HG03565 (cell line): ENCODE measurements at regions not wholly inside any gene's neighbourhood (a gene's known extent, or its start where the extent isn't known, plus 50 kb on each side); places are given as distances from the start of the nearest gene placed in this dataset.
"Not testable (repeated sequence)": the region's sequence is repeated elsewhere in the genome, so short reads cannot be mapped to it uniquely, and the experiment has no call there.

Experiments used
- ATAC-seq: cut with Tn5 transposase; IDR thresholded peaks from one replicate; pipeline ENCODE4 v1.9.1; 2021; ENCODE audit warnings: mild to moderate bottlenecking, moderate library complexity; ENCODE audit not compliant: unreplicated experiment

DNA sequence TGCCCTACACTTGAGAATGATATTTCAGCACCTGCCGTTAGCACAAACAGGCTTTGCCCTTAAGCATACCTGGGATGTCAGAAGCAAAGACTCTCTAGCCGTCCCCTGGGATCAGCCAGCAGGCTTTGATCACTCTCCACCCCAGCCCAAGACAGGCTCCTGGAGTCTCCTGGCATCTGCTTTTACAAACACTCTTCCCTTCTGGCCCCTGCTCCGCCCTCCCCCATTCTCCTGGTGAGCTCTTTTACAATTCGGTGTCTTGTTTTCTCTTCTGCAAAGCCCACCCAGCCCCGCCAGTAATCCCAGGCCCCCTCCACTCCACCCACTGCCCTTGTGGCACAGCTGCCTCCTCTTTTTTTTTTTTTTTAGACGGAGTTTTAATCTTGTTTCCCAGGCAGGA is 50.4 kb downstream of the KATNIP start:
- no peak for ATAC-seq

DNA sequence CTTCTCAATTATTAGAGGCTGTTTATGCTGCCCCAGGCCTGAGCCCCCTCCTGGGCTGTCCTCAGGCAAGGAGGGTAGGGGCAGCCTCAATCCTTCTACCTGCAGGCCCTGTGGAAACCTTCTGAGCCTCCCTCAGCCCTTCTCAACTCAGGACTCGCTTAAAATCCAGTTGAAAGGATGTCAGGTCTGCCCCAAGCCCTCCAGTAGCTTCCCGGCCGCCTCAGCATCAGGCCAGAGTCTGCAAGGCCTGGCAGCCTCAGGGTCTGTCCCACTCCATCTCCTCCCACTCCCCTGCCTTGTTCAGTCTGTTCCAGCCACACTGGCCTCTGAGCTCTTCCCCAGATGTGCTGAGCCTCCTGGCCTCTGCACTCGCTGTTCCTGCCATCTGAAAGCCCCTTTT is 52.2 kb downstream of the KATNIP start:
- no peak for ATAC-seq

DNA sequence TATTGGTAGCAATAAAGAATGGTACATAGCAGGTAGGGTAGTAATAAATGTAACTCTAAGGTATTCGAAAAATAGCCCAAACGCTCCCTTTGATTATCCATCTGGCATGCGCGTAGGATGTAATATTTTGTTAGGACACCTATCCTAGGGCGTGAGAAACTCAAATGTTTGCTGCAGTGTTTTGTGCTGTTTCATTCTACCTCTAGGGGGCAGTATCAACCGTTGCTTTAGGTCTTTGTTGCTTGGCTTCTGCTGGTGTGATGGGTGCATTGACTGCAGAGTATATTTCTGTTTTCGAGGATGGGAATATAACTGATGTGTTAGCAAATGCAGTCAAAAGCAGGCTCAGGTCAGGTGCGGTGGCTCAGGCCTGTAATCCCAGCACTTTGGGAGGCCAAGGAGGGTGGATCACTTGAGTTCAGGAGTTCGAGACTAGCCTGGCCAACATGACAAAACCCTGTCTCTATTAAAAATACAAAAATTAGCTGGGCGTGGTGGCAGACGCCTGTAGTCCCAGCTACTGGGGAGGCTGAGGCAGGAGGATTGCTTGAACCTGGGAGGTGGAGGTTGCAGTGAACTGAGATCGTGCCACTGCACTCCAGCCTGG is 55.7 kb downstream of the KATNIP start:
- not testable (repeated sequence) for ATAC-seq

DNA sequence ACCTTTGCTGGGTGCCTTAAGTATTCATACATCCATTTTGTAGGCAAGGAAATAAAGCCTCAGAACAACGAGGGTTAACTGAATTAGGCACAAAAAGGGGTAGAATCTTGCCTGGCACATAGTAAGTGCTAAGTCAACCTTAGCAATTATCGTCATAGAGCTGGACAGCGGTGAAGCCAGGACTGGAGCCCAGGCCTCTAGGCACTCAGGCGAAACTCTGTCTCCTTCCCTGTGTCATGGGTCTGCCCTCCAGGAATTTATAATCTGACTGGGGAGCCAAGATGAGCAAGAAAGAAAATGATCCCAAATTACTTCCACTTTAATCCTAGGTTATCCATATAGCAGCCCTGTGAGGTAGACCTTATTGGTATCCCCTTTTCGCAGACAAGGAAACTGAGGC is 61.4 kb downstream of the KATNIP start:
- ATAC-seq, result no peak

DNA sequence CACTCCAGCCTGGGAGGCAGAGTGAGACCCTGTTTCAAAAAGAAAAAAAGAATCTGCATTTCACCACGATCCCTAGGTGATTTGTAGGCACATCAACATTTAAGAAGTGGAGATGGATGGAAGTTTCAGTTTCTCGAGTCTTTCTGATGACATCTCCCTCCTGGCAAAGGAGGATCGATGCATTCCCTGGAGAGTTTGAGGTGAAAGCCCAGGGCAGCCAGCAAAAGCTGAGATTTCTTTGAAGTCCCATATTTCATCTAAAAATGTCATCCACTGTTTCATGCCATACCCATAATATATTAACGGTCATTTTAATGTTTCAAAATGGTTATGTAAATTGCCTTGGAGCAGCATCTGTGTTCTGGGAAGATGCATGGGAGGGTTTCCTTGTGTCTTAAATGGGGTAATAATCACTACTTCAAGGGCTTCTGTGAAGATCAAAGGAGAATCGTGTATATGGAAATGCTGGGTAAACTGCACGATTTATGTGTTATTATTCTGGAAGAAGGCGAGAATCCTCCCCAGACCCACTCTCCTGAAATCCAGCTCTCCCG is 63.4 kb downstream of the KATNIP start:
- no peak for ATAC-seq

DNA sequence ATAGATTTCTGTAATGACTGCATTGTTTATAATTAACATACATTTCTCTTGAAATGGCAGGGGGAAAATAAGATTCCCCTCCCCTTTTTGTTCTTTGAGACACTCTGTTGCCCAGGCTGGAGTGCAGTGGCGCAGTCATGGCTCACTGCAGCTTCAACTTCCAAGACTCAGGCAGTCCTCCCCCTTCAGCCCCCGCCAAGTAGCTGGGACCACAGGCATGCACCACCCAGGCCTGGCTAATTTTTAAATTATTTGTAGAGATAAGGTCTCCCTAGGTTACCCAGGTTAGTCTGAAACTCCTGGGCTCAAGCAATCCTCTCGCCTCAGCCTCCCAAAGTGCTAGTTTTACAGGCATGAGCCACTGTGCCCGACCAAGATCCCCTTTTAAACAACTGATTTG is 67.7 kb downstream of the KATNIP start:
- ATAC-seq, result no peak

DNA sequence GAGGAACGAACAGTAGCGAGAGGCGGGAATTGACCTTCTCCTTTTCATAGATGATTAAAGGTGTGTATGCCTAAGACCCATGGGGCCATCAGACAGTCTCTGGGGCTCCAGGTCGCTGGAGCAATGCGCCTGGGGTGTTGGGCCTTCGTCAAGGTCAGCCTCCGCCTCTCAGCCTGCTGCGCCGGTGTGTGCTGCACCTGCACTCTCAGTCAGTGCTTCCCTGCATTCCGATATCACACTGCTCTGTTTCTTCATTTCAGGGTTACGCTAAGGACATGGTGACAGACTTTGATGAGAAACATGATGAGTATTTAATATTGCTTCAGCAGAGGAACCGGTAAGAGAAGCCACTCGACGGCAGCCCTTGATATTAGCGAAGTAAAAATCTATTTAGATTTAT is 68.2 kb downstream of the KATNIP start:
- no peak for ATAC-seq

DNA sequence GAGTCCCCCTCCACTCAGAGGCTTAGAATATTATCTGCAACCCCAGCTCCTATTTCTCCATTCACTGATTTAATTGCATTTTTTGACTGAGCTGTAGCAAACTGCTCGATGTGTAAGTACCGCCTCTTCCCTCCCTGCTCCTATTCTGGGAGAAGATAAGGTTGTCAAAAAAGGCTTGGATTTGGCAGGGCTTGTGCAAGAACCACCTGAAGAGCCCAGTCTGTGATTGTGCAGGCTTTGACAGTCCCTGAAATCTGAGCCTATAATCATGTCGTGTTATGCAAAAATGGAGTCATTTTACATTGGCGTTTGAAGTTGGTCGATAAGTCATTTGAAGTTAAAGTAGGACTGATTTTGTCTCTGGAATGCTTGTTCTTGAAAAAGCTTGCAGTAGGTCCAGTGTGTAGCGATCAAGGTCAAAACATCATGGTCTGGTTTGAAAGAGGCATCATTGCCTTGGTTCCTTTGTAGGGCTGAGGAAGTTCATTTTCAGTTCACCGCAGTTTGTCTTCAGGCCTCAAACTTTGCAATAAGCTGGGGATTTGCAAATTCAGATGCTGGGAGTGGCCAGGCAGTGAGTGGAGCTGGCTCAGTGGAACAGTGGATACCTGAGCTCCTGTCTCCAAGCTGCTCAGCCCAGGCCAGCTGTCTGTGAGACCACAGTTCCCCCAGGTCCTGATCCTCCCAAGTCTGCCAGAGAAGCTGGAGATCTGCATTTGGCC is 68.8 kb downstream of the KATNIP start:
- no peak for ATAC-seq

DNA sequence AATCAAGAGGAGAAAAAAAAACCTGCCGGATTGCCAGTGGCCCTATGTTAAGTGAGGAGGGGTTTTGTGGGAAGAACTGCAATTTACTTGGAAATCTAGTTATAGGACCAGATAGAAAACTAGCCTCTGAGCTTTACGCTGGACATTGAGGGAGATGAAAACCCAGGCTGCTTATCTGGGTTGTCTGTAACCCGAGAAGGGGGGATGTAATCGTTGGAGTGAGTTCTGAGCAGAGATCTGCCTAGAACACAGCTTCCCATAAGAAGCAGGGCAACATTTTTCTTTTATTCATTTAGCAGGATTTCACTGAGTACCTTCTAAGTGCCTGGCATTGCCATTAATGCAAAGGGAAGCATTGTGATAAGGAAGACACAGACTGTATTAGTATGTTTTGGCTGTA is 70.6 kb downstream of the KATNIP start:
- no peak for ATAC-seq

DNA sequence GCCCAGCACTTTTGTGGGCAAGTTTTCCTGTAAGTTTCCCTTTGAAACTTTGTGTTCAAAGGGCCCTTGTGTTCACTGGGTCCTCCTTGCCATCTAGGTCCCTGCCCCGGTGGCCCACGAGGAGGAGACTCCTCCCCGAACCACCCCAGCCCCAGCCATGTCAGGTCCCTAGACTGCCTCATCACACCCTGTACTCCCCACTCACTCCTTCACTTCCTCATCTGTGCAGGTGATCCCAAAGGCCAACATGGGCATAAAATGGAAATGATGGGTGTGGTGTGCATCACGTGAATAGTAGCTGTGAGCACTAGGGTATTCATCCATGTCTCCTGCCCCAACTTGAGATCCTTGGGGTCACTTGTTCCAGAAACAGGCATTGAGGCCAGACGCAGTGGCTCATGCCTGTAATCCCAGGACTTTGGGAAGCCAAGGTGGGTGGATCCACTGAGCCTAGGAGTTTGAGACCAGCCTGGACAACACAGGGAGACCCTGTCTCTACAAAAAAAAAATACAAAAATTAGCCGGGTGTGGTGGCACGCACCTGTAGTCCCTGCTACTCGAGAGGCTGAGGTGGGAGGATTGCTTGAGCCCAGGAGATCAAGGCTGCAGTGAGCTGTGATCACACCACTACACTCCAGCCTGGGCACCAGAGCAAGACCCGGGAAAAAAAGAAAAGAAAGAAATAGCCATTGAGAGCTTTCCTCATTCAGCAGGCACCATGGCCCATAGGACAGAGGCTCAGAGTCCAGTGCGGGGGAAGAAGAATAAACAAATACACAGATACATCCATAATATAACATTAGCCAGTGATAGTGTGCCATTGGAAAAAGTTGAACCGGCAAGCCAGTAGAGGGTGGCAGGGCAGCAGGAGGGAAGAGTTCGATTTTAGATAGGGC is 74.5 kb downstream of the KATNIP start:
- ATAC-seq, result no peak

DNA sequence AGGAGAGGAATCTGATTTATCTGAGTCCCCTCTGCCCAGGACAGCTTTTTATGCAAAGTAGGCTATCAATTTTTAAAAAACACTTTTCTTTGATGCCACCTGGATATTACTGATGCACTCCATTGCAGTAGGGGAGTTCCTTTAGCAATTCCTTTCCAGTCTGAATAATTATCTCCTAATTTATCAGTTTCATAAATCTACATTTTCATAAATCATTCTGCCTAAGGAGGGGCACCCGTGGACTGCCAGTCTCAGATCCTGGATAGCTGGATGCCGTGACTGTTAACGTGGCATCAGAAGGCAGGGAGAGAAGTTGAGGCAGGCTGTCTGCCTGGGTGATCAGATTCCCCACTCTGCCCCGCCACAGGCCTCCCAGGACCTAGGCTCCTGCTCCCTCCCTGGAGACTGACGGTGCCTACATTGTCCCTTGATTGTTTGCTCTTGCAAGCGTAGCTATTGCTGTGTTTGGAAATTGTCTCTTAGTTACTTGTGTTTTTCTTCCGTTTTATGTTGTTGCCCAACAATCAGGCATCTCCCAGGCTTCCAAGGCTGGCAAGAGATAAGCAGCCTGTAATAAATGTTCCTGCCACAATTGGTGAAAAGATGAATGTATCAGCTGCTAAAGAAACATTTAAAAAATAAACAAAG is 75.2 kb downstream of the KATNIP start:
- ATAC-seq, result no peak

DNA sequence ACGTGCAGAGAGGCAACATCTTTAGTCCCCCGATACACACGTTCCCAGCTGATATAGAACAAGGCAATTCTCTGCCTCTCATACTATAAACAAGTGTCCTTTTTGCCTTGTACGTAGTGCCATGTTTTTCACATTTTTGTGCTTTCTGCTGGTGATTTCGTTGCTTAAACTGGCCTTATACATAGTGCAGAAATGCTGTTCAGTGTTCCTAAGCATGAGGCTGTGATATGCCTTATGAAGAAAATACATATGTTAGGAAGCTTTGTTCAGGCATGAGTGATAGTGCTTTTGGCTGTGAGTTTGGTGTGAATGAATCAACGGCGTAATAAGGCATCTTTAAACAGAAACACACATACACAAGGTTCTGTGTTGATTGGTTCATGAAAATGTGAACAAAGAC is 77.2 kb downstream of the KATNIP start:
- ATAC-seq, result no peak

DNA sequence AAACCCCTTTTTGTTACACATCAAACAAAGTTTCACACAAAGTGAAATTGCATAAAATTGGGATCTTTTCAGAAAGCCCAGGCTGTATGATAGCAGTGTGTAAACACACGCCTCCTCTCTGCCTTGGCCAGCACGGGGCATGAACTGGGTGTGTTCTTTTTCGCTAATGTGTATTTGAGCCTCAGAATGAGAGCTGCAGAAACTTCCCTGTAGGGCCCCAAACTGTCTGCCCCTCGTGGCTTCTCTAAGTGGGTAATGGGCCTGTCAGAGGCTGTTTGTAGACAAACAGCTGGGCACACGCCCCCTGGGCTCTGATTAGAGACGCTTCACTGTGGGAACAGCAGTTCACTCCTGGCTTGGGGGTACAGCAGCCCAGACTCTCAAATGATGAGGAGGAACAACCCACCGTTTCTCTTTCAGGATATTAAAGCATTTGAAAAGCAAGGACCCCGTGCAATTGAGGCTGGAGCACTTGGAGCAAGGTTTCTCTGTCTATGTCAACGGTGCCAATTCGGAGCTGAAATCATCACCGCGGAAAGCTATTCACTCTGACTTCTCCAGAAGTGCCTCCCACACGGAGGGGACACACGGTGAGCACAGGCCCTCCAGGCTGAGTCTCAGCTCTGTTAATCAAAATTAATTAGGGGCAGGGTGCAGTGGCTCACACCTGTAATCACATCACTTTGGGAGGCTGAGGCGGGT is 78.4 kb downstream of the KATNIP start:
- no peak for ATAC-seq

DNA sequence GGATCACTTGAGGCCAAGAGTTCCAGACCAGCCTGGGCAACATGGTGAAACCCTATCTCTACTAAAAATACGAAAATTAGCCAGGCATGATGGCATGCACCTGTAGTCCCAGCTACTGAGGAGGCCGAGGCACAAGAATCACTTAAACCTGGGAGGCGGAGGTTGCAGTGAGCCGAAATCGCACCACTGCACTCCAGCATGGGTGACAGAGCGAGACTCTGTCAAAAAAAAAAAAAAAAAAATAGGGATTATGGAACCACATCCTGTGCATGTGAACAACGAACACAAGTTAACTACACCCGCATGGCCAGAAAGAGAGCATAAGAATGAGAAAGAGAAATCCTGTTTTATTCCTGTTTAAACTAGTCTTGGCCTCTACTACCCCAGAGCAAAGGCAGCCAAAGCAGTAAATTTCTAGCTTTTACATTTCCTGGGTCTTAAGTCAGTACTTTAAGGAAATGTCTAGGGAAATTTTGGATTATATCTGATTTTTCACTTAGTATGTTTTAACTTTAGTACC is 79.1 kb downstream of the KATNIP start:
- not testable (repeated sequence) for ATAC-seq

DNA sequence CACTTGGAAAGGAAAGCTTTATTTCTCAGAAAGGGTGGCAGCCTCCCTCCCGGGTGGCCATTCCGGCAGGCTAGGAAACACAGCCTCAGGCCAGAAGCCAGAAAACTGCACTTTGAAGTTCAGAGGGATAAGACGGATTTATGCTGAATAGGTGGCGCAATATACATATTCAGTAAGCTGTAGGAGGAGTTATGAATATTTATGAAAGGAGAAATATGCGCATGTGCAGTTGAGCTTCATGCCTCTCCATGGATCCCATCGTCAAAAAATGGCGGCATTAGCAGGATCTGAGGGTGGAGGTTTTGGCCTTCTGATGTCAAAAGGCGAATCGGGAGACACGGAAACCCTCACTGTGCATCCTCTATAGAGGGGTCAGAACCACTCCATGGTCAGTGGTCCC is 82.3 kb downstream of the KATNIP start:
- no peak for ATAC-seq

DNA sequence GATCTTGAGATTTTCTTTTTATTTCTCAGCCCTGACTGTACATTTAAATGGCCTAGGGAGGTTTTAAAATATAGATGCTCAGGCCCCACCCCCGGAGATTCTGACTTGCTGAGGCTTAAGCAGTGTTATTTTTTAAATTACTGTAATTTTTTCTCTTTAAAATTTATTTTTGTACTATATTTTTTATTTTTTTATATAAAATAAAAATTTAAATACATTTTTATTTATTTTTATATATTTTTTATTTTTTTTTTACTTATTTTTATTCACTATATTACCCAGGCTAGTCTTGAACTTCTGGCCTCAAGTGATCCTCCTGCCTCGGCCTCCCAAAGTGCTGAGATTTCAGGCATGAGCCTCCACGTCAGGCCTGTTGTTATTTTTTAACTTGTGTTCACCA is 83.3 kb downstream of the KATNIP start:
- ATAC-seq, result no peak

DNA sequence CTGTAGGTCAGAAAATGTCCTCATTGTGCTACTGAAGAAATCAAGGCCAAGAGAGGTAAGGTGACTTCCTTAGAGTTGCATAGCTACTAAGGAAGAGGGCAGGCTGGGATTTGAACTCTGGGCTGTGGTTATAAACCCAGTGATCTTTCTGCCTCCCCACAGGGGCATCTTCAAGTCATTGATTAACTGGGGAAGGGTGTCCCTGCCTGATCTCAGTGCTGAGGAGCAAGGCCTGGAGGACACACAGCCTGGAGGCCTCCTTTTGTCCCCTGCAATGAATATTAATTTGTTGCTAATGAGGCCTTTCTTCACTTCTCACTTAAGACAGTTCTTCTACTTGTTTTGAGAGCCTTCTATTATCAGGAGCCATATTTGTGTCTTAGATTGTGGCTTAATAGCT is 83.8 kb downstream of the KATNIP start:
- no peak for ATAC-seq

DNA sequence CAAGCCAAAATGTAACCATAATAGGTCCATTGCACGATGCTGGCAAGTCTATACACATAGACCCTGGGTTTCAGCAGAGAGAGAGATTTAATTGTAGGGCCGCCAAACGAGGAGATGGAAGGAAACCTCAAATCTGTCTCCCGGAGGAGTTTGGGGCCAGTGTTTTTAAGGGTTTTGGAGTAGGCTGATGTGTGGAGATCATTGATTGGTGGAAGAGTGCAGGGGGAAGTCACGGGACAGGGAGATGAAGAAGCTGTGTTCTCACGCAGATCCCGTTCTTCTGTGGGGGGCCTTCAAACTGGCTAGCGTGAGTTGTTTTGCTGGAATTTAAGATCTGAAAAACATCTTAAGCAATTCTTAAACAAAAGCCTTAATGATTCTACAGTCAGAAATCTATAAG is 84.8 kb downstream of the KATNIP start:
- ATAC-seq, result no peak

DNA sequence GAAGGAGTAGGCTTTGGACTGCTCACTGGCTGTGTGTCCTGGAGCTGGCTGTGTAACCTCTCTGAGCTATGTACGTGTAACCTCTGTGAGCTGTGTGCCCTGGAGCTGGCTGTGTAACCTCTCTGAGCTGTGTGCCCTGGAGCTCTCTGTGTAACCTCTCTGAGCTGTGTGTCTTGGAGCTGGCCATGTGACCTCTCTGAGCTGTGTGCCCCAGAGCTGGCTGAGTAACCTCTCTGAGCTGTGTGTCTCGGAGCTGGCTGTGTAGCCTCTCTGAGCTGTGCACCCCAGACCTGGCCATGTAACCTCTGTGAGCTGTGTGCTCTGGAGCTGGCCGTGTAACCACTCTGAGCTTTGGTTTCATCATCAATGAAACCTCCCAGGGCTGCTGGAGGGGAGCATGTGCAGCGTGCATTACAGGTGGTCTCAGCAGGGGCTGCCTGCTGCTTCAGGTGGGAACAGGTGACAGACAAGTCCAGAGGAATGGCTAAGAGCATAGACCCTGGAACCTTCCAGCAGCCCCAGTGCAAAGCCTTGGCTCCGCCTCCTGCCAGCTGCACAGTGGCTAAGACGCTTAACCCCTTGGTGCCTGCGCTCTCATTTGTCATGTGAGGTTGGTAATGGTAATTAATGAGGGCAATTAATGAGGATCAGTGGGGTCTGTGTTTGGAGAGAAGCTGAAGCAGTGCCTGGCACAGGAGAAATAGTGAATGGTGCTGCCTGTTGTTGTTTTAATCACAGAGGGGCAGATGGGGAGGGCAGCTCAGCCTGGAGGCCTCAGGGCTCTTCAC is 86.7 kb downstream of the KATNIP start:
- ATAC-seq, result no peak
